ENCODE measurements at regions not wholly inside any gene's neighbourhood (a gene's known extent, or its start where the extent isn't known, plus 50 kb on each side); places are given as distances from the start of the nearest gene placed in this dataset.
"Not testable (repeated sequence)": the region's sequence is repeated elsewhere in the genome, so short reads cannot be mapped to it uniquely, and the experiment has no call there.

DNA sequence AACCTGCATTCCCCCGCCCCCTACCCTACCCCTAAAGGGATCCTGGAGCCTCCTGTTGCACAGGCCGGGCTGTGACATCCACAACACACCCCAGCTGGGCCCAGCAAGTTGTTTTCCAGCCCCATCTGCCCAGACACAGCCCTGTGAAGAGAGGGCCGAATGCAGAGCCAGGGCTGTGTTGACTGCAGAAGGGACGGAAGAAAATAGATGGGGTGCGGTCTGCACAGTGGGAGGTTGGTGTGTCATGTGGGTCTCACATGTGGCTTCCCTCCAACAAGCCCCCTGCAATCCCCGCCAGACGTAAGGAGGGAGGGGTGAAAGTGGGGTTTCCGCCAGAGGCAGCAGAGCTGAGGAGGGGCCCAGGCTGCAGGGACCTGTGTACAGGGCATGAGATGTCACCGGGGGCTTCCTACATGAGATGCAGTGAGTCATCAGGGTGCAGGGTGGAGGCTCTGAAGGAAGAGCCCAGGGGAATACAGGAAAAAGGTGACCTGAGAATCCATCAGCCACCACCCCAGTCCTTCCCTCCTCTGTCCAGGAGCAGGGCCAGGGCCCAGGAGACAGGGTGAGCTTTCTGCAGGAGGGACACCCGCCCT, 60.2 kb upstream of the SULF2 start:
- DNase-seq (ENCODE audit: low read depth in 3 of 3): not testable (repeated sequence)

DNA sequence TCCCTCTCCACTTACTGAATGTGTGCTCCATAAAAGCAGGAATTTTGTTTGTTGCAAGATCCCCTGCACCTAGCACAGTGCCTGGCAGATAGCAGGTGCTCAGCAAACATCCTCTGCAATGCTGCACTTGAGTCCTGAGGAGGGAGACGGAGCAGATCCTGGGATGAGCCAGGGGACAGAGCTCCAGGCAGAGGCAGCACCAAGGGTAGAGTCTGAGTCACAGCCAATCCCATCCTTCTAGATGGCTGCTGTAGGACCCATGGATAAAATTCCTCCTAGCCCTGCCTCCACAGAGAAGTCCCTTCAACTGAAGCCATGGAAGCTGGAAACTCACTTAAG, 59.3 kb upstream of the SULF2 start:
- DNase-seq (ENCODE audit: low read depth in 3 of 3): not testable (repeated sequence)

DNA sequence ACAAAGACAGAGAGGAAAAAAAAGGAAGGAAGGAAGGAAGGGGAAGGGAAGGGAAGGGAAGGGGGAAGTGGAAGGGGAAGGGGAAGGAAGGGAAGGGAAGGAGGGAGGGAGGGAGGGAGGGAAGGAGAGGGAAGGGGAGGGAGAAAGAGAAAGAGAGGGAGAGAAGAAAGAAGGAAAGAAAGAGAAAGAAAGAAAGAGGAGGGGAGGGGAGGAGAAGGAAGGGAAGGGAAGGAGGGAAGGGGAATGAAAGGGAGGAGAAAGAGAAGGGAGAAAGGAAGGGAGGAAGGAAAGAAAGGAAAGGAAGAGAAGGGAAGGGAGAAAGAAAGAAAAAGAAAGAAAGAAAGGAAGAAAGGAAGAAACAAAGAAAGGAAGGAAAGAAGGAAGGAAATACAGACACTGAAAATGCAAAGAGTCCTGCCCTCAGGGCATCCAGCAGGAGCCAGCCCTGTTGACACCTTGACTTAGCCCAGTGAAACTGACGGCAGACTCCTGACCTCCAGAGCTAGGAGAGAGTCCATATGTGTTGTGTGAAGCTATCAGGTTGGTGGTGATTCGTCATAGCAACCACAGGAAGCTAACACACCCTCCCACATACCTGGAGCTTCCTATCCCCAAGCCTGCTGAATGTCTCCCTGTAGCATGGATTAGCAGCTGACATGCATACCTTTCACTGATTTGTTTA, 58.7 kb upstream of the SULF2 start:
- no peak for DNase-seq (ENCODE audit: low read depth in 3 of 3)

DNA sequence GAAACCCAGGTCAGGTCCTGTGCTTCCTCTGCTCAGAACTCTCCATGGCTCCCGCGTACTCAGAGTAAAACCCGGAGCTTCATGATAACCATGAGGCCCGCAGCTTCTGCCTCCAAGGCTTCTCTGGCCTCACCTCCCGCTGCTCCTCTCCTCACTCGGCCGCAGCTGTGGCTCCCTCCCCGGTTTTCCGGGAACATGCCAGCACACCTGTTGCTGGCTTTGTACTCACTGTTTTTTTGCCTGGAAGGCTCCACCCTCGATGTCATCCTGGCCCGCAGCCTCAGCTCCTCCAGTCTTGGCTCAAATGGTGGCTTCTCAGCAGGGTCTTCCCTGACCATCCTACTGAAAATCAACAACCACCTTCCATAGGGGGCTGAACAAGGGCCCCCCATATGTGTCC, 57.7 kb upstream of the SULF2 start:
- DNase-seq (ENCODE audit: low read depth in 3 of 3): not testable (repeated sequence)

DNA sequence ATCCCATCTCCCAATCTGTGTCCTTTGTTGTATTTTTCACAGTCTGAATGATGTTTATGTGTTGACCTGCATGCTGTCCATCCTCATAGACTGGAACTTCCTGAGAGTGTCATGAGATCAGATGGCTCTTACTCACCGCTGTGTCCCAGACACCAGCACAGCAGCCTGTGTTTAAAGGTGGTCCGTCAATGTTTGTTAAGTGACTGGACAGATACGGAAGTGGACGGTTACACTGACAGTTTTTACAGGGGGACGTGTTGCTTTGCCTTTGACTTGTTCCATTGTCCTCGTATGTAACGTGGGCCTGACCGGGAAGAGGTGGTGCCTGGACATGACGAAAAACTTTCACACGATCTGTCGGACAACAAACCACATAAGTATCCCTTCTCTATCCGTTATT, 56.7 kb upstream of the SULF2 start:
- DNase-seq (ENCODE audit: low read depth in 3 of 3): not testable (repeated sequence)

DNA sequence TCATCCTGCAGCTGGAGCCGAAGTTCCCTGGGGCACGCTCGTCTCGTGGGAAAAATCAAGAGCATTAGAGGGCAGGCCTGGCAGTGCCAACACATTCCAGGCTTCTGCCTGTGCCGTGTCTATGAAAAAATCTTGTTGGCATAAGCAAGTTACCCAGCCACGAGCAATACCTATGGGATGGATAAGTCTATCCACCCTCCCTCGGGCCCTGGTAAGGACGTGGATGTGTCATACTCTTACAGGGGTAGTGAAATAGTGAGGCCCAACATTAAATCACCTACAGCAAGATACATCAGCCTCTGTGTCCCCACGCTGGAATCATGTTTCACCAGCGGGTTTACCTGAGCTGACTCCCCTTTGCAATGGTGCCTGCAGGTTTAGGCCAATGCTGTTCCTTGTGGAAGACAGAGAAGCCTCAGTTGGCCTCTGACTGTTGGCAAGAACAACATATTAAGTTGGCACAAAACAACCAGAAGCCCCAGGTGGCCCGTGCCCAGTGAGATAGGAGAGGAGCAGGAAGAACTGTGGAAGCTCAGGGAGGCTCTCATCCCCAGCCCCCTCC, 51.1 kb upstream of the SULF2 start:
- not testable (repeated sequence) for DNase-seq (ENCODE audit: low read depth in 3 of 3)

All from stimulated activated CD4-positive, alpha-beta T cell treated with anti-CD3 and anti-CD28 coated beads, TNF-alpha, amount 100 ng/mL, for 48 hours (primary cell).